Kidney (tissue), 13 donors: ENCODE measurements at regions not wholly inside any gene's neighbourhood (a gene's known extent, or its start where the extent isn't known, plus 50 kb on each side); places are given as distances from the start of the nearest gene placed in this dataset.
"Not testable (repeated sequence)": the region's sequence is repeated elsewhere in the genome, so short reads cannot be mapped to it uniquely, and the experiment has no call there.

ENCODE experiments used
- DNase-seq, 5 donors: peaks; one replicate each; pipeline ENCODE4 v3.0.0-alpha.2; 2013 to 2020
- FAIRE-seq: peaks from 2 replicates; lab custom pipeline; 2012; peaks lifted over from hg19 to GRCh38; lab: Jason Lieb, UNC
- H3K27ac ChIP-seq, 2 donors: one replicate each; pipeline ENCODE4 v1.7.0; 2013; ENCODE audit warnings: low read depth in 2 of 2, low read length in 2 of 2, inconsistent platforms in 1 of 2
- H3K27me3 ChIP-seq: one replicate; pipeline ENCODE4 v1.7.1; 2013; ENCODE audit warnings: low read length, inconsistent platforms; ENCODE audit not compliant: control insufficient read depth, insufficient read depth
- H3K36me3 ChIP-seq, 3 donors: one replicate each; pipeline versions ENCODE4 v1.7.0 to v1.7.1; 2013; ENCODE audit warnings: low read length in 3 of 3, control low read depth in 1 of 3, inconsistent platforms in 1 of 3; ENCODE audit not compliant: insufficient read depth in 3 of 3, control insufficient read depth in 2 of 3
- H3K4me1 ChIP-seq, 3 donors: one replicate each; pipeline versions ENCODE4 v1.7.0 to v1.7.1; 2013; ENCODE audit warnings: low read length in 3 of 3, inconsistent platforms in 1 of 3, low read depth in 1 of 3; ENCODE audit not compliant: control insufficient read depth in 2 of 3, insufficient read depth in 2 of 3
- H3K4me3 ChIP-seq, 3 donors: one replicate each; pipeline versions ENCODE4 v1.7.0 to v1.8.1; 2013; ENCODE audit warnings: low read length in 3 of 3, control low read depth in 1 of 3, inconsistent platforms in 1 of 3
- H3K9ac ChIP-seq, 3 donors: one replicate each; pipeline versions ENCODE4 v1.7.0 to v1.7.1; 2013; ENCODE audit warnings: low read length in 3 of 3, control low read depth in 1 of 3, inconsistent platforms in 1 of 3
- H3K9me3 ChIP-seq, 3 donors: one replicate each; pipeline versions ENCODE4 v1.7.0 to v1.7.1; 2013; ENCODE audit warnings: low read length in 3 of 3, control low read depth in 1 of 3, inconsistent platforms in 1 of 3; ENCODE audit not compliant: control insufficient read depth in 2 of 3, insufficient read depth in 1 of 3
- intact Hi-C: fragments of 100-400 bp; cut with DNase I; formaldehyde crosslinking; loops from one replicate; pipeline ENCODE4 v1.11.1; 2022
- TF ChIP-seq, protein P1 (sequence below): IDR thresholded peaks from 3 replicates; pipeline ENCODE4 v1.5.1; 2012; ENCODE audit warnings: mild to moderate bottlenecking, moderate library complexity, borderline replicate concordance; ENCODE audit not compliant: insufficient read depth; ENCODE audit errors: extremely low read depth
- donor health status: control.
- donor health status: control.
- donor health status: control.
- donor health status: control.
- donor health status: control.
- donor health status: DM: yes; HTN: yes; CAD: no.
- donor health status: Normal renal cell carcinoma (clear cell type).

DNA sequence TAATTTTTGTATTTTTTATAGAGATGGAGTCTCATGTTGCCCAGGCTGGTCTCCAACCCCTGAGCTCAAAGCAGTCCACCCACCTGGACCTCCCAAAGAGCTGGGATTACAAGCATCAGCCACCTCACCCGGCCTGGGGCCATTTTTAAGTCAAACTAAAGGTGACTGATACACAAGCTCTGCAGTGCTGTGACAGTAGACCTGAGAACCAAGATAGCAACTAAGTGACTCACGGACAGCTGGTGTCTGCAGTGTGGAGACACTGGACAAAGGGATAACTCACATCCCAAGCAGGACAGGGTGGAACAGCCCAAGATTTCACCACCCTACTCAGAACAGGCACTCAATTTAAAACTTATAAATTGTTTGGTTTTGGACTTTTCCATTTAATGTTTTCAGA, 402.5 kb downstream of the CD83 start:
- H3K9me3 ChIP-seq, result no peaks in the 10 kb centered on the region
- DNase-seq, result no peak
- H3K36me3 ChIP-seq, result no peaks in the 10 kb centered on the region
- TF ChIP-seq, protein P1, sequence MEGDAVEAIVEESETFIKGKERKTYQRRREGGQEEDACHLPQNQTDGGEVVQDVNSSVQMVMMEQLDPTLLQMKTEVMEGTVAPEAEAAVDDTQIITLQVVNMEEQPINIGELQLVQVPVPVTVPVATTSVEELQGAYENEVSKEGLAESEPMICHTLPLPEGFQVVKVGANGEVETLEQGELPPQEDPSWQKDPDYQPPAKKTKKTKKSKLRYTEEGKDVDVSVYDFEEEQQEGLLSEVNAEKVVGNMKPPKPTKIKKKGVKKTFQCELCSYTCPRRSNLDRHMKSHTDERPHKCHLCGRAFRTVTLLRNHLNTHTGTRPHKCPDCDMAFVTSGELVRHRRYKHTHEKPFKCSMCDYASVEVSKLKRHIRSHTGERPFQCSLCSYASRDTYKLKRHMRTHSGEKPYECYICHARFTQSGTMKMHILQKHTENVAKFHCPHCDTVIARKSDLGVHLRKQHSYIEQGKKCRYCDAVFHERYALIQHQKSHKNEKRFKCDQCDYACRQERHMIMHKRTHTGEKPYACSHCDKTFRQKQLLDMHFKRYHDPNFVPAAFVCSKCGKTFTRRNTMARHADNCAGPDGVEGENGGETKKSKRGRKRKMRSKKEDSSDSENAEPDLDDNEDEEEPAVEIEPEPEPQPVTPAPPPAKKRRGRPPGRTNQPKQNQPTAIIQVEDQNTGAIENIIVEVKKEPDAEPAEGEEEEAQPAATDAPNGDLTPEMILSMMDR, result no peak
- H3K4me1 ChIP-seq, result no peaks in the 10 kb centered on the region
- H3K27me3 ChIP-seq, result no peaks in the 10 kb centered on the region
- H3K9ac ChIP-seq, result no peak overlapping the region
- FAIRE-seq, result no peak
- no peak overlapping the region for H3K4me3 ChIP-seq
- intact Hi-C loops, result no loop called here
- no peak overlapping the region for H3K27ac ChIP-seq

DNA sequence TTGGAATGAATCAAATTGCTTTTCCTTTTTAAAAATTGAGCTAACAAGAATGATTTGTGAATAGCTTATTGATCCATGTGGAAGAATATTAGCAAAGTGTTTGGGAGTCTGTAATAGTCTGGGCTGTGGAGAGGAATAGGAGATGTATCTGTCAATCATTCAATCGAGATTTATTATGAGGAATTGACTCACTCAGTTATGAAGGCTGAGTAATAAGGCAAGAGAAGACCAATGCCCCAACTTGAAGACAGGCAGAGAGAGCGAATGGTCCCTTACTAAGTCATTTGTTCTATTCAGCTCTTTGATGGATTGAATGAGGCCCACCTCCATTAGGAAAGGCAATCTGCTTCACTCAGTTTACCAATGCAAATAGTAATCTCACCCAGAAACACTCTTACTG, 403.0 kb downstream of the CD83 start:
- H3K27ac ChIP-seq, result no peak overlapping the region
- H3K4me1 ChIP-seq, result no peaks in the 10 kb centered on the region
- H3K4me3 ChIP-seq, result no peak overlapping the region
- TF ChIP-seq, protein P1, result no peak
- H3K27me3 ChIP-seq, result no peaks in the 10 kb centered on the region
- H3K9me3 ChIP-seq, result no peaks in the 10 kb centered on the region
- no peaks in the 10 kb centered on the region for H3K36me3 ChIP-seq
- intact Hi-C loops, result no loop called here
- DNase-seq, result no peak
- FAIRE-seq, result no peak
- H3K9ac ChIP-seq, result no peak overlapping the region

DNA sequence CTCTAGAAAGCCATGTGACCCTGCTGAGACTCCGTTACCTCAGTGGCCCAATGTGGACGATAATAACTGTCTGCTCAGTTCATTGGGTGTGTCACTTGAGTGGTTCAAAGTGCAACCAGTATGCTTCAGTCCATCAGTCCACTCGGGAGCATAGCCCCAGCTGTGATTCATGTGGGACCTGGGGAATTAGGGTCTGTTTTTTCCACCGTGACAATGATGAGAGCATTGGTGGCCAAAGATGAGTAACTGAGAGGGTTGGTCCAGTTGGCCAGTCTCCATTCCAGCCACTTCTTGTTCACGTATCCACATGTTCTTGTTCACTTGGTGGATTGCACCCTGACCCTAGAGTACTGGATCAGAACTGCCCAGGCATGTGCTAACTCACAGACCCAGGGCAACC, 403.6 kb downstream of the CD83 start:
- FAIRE-seq, result no peak
- no peak overlapping the region for H3K27ac ChIP-seq
- intact Hi-C loops, result no loop called here

DNA sequence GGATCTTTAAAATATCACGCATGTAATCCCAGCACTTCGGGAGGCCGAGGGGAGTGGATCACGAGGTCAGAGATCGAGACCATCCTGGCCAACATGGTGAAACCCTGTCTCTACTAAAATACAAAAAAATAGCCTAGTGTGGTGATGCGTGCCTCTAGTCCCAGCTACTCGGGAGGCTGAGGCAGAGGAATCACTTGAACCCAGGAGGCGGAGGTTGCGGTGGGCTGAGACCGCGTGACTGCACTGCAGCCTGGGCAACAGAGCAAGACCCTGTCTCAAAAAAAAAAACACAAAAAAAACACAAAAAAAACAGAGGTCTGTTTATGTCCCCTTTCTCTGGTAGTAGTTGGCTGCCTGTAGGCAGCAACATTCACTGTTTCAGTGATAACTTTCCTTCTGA, 404.3 kb downstream of the CD83 start:
- H3K4me3 ChIP-seq, H3K27me3 ChIP-seq, FAIRE-seq, H3K4me1 ChIP-seq, H3K9ac ChIP-seq, H3K9me3 ChIP-seq, H3K36me3 ChIP-seq, DNase-seq, H3K27ac ChIP-seq, intact Hi-C loops: not testable (repeated sequence)

More for the DNA sequence above, 403.6 kb downstream of the CD83 start:
- DNase-seq, result no peak
- H3K4me3 ChIP-seq, result no peak overlapping the region
- TF ChIP-seq, protein P1, result no peak
- H3K9ac ChIP-seq, result no peak overlapping the region
- H3K36me3 ChIP-seq, result no peaks in the 10 kb centered on the region
- H3K9me3 ChIP-seq, result no peaks in the 10 kb centered on the region
- H3K4me1 ChIP-seq, result no peaks in the 10 kb centered on the region
- no peaks in the 10 kb centered on the region for H3K27me3 ChIP-seq
